ENCODE measurements at regions not wholly inside any gene's neighbourhood (a gene's known extent, or its start where the extent isn't known, plus 50 kb on each side); places are given as distances from the start of the nearest gene placed in this dataset.

GRCh38 chr1:90134175-90134955 lies 139.5 kb downstream of the ZNF326 start:
- TF ChIP-seq CTCF (IDR thresholded peaks at IDR 0.05) (no peak), POLR2A (IDR thresholded peaks at IDR 0.05) (no peak), POLR2AphosphoS5 (IDR thresholded peaks at IDR 0.05) (no peak), EP300 (IDR thresholded peaks at IDR 0.05) (no peak)

All from sigmoid colon (tissue), 4 donors.